ENCODE measurements at regions not wholly inside any gene's neighbourhood (a gene's known extent, or its start where the extent isn't known, plus 50 kb on each side); places are given as distances from the start of the nearest gene placed in this dataset.

- no peak for ATAC-seq
Observed at GRCh38 chr22:27523711-27524110, 277.8 kb downstream of the MN1 start.

DNA sequence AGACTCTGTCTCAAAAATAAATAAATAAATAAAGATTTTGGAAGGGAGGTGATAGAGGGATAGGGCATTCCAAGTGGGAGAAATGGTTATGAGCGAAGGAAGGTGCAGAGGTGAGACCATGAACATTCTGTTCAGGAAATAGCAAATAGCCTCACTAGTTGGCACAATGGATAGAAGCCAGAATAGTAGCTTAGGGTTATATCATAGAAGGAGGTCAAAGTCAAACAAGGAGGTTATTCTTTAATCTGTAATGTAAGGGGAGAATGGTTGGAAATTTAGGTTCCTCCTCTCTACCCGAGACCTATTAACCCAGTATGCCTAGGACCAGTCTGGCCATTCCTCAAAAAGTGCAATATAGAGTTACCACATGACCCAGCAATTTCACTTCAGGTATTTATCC lies 275.8 kb downstream of the MN1 start:
- ATAC-seq, result no peak

- no peak for ATAC-seq
Observed at GRCh38 chr22:27526901-27527300, 274.7 kb downstream of the MN1 start.

DNA sequence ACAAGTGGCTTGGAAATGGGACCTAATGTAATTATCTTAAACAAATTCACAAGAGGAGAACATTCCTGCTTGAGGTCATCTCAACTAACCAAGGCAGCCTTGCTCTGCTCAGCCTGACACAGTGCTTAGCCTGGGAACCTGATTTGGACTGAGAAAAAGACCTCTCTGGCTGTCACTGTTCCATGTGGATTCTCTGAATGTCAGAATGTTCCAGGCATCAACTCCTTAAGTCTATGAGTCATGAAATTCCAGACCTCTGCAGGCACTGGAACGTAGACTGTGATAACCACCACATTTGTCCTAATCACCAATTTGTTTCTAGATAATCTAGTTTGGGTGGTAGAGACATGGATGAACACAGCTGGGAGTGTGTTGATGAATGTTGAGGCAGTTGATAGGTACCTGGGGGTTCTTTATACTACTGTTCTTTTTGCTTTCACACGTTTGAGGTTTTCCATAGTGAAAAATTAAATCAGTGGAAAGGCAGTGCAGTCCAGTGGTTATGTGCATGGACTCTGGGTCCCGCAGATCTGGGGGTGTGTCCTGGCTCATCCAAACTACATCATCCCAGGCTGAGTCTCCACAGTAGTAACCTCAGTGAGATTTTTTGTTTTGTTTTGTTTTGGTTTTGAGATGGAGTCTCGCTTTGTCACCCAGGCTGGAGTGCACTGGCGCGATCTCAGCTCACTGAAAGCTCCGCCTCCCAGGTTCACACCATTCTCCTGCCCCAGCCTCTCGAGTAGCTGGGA lies 269.6 kb downstream of the MN1 start:
- no peak for ATAC-seq

GRCh38 chr22:27533105-27533745 lies 268.3 kb downstream of the MN1 start:
- ATAC-seq, result no peak

- ATAC-seq, result no peak
Observed at GRCh38 chr22:27534720-27535125, 266.8 kb downstream of the MN1 start.

GRCh38 chr22:27535452-27535851 lies 266.1 kb downstream of the MN1 start:
- no peak for ATAC-seq

- ATAC-seq, result no peak
Observed at GRCh38 chr22:27537501-27537900, 264.1 kb downstream of the MN1 start.

DNA sequence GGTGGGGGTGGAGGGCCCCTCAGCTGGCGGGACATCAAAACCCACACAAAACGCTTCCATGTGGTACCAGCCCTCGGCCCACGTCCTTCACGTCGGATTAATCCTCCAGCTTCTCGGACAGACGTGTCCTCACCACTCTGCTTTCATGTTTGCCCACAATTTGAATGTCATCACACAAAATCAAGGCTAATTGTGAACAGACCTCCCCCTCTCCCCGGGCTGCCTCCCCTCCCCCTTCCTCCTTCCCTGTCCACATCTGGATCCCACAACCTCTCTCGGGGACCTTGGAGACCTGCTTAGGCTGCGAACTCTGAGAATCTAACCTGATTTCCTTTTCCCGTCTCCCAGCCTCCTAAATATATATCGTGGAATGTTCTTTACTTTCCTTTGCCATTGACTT lies 262.9 kb downstream of the MN1 start:
- ATAC-seq, result no peak

GRCh38 chr22:27540247-27540646 lies 261.3 kb downstream of the MN1 start:
- no peak for ATAC-seq

DNA sequence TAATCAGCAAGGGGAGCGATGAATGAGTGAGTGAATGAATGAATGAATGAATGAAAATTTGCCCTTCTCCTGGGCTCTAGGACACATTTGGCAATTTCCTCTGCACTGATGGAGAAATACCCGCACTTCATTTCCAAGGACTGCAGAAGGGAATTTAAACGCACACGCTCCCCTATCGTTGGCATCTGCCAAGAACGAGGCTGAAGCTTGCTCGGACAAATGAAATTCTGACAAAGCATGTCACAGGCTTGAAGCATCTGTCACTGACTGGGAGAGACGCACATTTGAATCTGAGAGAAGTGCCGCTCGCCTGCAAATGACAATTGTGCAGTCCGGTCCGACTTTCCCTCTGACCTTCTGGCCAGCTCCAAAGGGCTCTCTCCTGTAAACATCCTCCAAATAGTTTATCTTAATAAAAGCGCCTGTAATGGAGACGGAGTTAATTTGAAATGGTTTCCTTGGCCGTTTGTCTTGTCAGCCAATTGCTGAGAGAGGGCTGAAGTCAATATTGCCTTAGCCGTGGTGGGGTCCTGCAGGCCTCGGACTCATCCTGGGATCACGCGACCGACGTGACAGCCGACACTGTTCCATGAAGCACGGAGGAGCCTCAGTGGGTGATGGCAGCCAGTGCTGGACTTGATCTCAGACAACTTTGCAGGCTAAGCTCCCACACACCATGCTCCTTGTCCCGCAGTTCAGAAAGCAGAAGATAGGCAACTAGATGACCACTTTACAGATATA lies 260.7 kb downstream of the MN1 start:
- ATAC-seq, result no peak

DNA sequence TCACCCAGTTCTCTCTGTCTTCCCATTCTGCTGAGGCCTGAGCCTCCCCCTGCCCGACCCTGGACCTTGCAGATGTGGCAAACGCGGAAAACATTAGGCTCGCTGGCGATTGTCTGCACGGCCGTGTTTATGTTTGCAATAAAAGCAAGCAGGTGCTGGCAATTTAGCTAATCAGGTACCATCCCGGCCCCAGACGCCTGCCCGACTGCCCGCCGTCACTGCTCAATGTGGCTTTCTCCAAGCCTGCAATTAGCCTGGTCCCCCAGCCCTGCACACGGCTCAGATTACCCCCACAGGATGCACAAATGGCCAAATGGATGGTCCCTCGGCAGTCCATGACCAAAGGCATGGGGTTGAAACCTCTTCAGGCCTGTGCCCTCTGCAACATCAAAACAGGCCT lies 259.7 kb downstream of the MN1 start:
- no peak for ATAC-seq

GRCh38 chr22:27542602-27543001 lies 259.0 kb downstream of the MN1 start:
- ATAC-seq, result no peak

DNA sequence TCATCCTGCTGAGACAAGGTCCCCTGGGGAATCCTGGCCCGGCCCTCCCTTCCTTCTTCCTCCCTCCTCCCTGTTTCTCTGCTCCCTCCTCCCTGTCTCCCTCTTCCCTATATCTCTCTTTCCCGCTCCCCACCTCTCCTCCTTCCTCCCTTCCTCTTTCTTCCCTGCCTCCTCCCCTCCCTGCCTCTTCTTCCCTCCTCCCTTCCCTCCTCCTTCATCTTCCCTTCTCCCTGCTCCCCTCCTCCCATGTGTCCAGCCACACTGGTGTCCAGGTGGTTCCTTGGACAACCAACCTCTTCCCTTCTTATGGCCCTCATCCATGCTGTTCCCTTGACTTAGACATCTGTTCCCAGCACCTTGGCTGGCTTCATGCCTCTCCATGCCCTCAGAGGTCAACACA lies 258.1 kb downstream of the MN1 start:
- no peak for ATAC-seq

DNA sequence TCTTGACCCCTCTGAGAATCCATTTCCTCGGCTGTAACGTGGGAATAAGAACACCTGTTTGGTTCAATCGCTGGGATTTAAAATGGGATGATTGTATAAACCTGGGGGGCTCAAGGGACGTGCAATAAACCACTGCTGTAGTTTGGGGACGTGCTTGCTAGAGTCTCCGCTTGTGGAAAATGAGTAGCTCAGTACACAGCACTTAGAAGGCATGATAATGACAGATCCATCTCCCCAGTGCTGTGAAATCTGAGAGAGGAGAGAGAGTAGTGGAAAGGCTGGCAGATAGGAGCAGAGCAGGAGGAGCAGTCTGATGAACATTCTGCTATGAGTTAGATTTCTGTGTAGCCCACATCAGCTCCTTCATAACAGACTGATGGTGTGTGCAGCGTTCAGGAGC lies 256.5 kb downstream of the MN1 start:
- ATAC-seq, result no peak

GRCh38 chr22:27546157-27546935 lies 255.2 kb downstream of the MN1 start:
- no peak for ATAC-seq

- no peak for ATAC-seq
Observed at GRCh38 chr22:27551402-27551801, 250.2 kb downstream of the MN1 start.

- ATAC-seq, result no peak
Observed at GRCh38 chr22:27552176-27552575, 249.4 kb downstream of the MN1 start.

DNA sequence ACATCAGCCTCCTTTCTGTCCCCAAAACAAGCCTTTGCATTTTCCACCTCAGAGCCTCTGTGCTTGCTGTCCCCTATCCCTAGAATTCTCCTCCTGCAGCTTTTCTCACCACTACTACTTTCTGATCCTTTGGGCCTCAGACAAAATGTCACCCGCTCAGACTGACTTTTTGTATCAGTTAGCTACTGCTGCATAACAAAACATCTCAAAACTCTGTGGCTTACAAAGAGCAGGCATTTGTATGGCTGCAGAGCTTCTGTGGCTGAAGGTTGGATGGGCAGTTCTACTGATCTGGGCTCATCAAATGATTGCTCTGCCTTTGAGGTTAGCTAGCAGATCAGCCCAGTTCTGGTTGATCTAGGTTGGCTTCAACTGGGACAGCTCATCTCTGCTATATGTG lies 248.7 kb downstream of the MN1 start:
- ATAC-seq, result no peak

GRCh38 chr22:27554106-27554811 lies 247.3 kb downstream of the MN1 start:
- ATAC-seq, result peak; percentile 83

DNA sequence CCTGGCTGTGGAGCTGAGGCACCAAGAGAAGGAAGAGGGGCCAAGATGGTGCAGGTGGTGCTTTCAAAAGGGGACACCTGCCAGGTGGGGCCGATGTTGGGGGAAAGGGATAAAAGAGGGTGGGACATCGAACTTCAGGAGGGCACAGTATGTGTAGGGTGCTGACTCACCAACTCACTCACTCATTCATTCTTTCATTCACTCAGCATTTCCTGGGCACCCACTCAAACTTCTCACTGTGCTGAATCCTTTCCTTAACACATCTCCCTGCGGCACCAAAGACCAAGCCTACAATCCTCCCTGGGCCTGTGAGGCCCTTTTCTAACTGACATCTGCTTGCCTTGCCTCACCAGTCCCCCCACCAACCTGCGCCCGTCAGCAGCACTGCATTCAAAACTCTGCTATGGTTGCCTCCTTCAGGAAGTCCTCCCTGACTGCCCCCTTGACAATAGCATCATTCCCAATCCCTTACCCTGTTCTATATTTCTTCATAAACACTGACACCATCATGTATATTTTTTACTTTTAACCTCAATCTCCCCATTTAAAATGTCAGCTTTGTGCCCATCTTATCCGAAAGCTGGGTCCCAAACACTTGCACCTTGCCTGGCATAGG lies 246.6 kb downstream of the MN1 start:
- ATAC-seq, result peak; percentile 42

DNA sequence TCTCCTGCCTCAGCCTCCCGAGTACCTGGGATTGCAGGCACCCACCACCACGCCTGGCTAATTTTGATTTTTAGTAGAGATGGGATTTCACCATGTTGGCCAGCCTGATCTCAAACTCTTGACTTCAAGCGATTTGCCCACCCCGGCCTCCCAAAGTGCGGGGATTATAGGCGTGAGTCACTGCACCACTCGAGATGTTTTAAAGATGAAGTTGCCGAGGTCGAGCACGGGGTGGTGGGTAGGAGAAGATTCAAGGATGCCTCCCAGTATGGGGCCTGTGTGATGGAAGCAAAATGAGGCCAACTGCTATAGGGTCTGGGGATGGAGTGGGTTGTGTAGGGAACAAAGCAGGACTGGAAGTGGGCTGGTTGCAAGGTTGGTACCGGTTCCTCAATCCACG lies 245.2 kb downstream of the MN1 start:
- no peak for ATAC-seq
